MM.1S (cell line): ENCODE measurements at regions not wholly inside any gene's neighbourhood (a gene's known extent, or its start where the extent isn't known, plus 50 kb on each side); places are given as distances from the start of the nearest gene placed in this dataset.

Source experiments
- CTCF ChIP-seq: fragments of 300-600 bp; sonication (generic); IDR thresholded peaks from 2 replicates; pipeline ENCODE4 v1.5.1; 2016; ENCODE audit warnings: antibody characterized with exemption, low read length, mixed read lengths
- EZH2 ChIP-seq: fragments of 300-600 bp; sonication (generic); optimal IDR thresholded peaks from 2 replicates; pipeline ENCODE3; 2017; ENCODE audit warnings: low read depth, mild to moderate bottlenecking, antibody characterized with exemption, low read length, mixed read lengths
- EZH2phosphoT487 ChIP-seq: fragments of 300-600 bp; sonication (generic); IDR thresholded peaks from 2 replicates; pipeline ENCODE4 v1.6.1; 2018; ENCODE audit warnings: antibody characterized with exemption, low read length

GRCh38 chr5:171555160-171555559 is 135.7 kb downstream of the FGF18 start:
- no peak for TF ChIP-seq CTCF
- no peak for TF ChIP-seq EZH2phosphoT487
- TF ChIP-seq EZH2: no peak
